ENCODE measurements at regions not wholly inside any gene's neighbourhood (a gene's known extent, or its start where the extent isn't known, plus 50 kb on each side); places are given as distances from the start of the nearest gene placed in this dataset.

- no peak for DNase-seq
These were observed 79.6 kb upstream of the MAP3K4 start for GRCh38 chr6:160911949-160912348.

GRCh38 chr6:160912411-160912810 is 79.2 kb upstream of the MAP3K4 start:
- DNase-seq = no peak

GRCh38 chr6:160917572-160917971 is 74.0 kb upstream of the MAP3K4 start:
- DNase-seq = no peak

- no peak for DNase-seq
These were observed 71.7 kb upstream of the MAP3K4 start for GRCh38 chr6:160919723-160920440.

- no peak for DNase-seq
These were observed 70.5 kb upstream of the MAP3K4 start for GRCh38 chr6:160921095-160921494.

- no peak for DNase-seq
These were observed 65.0 kb upstream of the MAP3K4 start for GRCh38 chr6:160926281-160927276.

- DNase-seq = no peak
These were observed 64.2 kb upstream of the MAP3K4 start for GRCh38 chr6:160927416-160927815.

GRCh38 chr6:160929361-160929760 is 62.2 kb upstream of the MAP3K4 start:
- no peak for DNase-seq

- DNase-seq = no peak
These were observed 61.7 kb upstream of the MAP3K4 start for GRCh38 chr6:160929831-160930230.

GRCh38 chr6:160930547-160931377 is 60.8 kb upstream of the MAP3K4 start:
- DNase-seq = peak; percentile 23 to 55

GRCh38 chr6:160931378-160932310 is 59.9 kb upstream of the MAP3K4 start:
- DNase-seq = peak in 1 of 2 experiments; percentile 2

- DNase-seq = no peak
These were observed 58.3 kb upstream of the MAP3K4 start for GRCh38 chr6:160933256-160933655.

- DNase-seq = no peak
These were observed 57.4 kb upstream of the MAP3K4 start for GRCh38 chr6:160934157-160934556.

GRCh38 chr6:160940197-160940596 is 51.4 kb upstream of the MAP3K4 start:
- DNase-seq = no peak
